Large intestine (tissue), 3 donors: ENCODE measurements at regions not wholly inside any gene's neighbourhood (a gene's known extent, or its start where the extent isn't known, plus 50 kb on each side); places are given as distances from the start of the nearest gene placed in this dataset.

ENCODE experiments used
- DNase-seq, 2 donors: peaks; one replicate each; pipeline versions ENCODE4 v3.0.0 to v3.0.0-alpha.2; 2013
- H3K27ac ChIP-seq: one replicate; pipeline ENCODE4 v1.5.1; 2013; ENCODE audit warnings: low read length
- H3K27me3 ChIP-seq: 2 replicates; pipeline ENCODE4 v1.6.1; 2013; ENCODE audit warnings: low read length; ENCODE audit not compliant: control insufficient read depth, insufficient read depth
- H3K36me3 ChIP-seq: 2 replicates; pipeline ENCODE4 v1.6.1; 2013; ENCODE audit warnings: low read length; ENCODE audit not compliant: control insufficient read depth, insufficient read depth
- H3K4me1 ChIP-seq: one replicate; pipeline ENCODE4 v1.6.1; 2013; ENCODE audit warnings: low read length; ENCODE audit not compliant: control insufficient read depth, insufficient read depth
- H3K4me3 ChIP-seq: one replicate; pipeline ENCODE4 v1.5.1; 2013; ENCODE audit warnings: low read length
- H3K9me3 ChIP-seq: one replicate; pipeline ENCODE4 v1.6.1; 2013; ENCODE audit warnings: mild to moderate bottlenecking, low read depth, low read length, moderate library complexity; ENCODE audit not compliant: control insufficient read depth
- WGBS: methylation state at CpG from one replicate; pipeline ENCODE4 v1.1.5; 2013; ENCODE audit warnings: low lambda C conversion rate; ENCODE audit not compliant: insufficient coverage; 5-methylcytosine and 5-hydroxymethylcytosine counted together

- H3K27me3 ChIP-seq, result no peaks in the 10 kb centered on the region
- no CpG with 5 or more reads among the region's 1 CpG for WGBS
- no peak overlapping the region for H3K4me3 ChIP-seq
- no peaks in the 10 kb centered on the region for H3K9me3 ChIP-seq
- H3K4me1 ChIP-seq, result no peaks in the 10 kb centered on the region
- H3K27ac ChIP-seq, result no peak overlapping the region
- H3K36me3 ChIP-seq, result no peaks in the 10 kb centered on the region
- no peak for DNase-seq
Measured at GRCh38 chr7:19623676-19624075, 85.2 kb downstream of the POLR1F start.

DNA sequence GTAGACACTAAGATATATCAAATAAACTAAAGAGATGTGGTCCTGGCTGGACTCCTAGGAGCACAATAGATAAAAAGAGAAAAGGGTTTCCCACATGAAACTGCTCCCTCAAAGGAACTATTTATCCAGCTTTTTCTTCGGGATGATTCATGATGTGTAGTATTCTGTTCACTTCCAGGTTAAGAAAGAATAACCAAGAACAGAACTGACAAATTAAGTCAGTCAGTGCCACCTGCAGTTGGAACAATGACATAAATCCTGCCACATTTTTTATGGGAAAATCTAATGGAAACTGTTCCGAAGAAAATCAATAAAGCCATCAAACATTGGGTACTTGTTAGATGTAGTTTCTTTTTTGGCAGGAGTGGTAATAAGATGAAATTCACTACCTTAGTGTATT, 87.1 kb downstream of the POLR1F start:
- DNase-seq, result no peak
- WGBS, result 78% methylated on average over 1 of the region's 2 CpGs
- no peaks in the 10 kb centered on the region for H3K9me3 ChIP-seq
- no peak overlapping the region for H3K27ac ChIP-seq
- H3K27me3 ChIP-seq, result no peaks in the 10 kb centered on the region
- H3K36me3 ChIP-seq, result no peaks in the 10 kb centered on the region
- H3K4me3 ChIP-seq, result no peak overlapping the region
- H3K4me1 ChIP-seq, result no peaks in the 10 kb centered on the region

DNA sequence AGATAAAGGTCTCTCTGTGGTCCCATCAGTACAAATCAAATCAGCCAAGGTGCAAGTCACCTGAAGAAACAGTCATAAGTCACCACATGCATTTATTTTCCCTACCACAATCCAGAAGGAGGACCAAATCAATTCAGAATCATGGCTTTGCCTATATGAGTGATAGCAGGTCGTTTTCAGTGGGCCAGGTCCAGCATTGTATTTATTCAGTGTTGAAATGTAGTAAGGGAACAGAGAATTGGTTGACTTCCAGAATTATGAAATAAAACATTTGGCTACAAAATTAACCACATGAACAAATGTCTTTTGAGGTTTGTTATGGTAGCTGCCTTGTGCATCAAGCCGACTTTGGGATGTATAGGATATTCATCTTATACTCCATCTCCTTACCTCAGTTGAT, 88.4 kb downstream of the POLR1F start:
- Histone ChIP-seq H3K9me3 (no peaks in the 10 kb centered on the region), H3K36me3 (no peaks in the 10 kb centered on the region), H3K4me3 (no peak overlapping the region), H3K27ac (no peak overlapping the region), H3K4me1 (no peaks in the 10 kb centered on the region), H3K27me3 (no peaks in the 10 kb centered on the region)
- no CpG with 5 or more reads among the region's 2 CpGs for WGBS
- DNase-seq, result no peak

- WGBS, result no CpG with 5 or more reads among the region's 1 CpG
Measured at GRCh38 chr7:19619122-19619521, 89.7 kb downstream of the POLR1F start.

GRCh38 chr7:19617901-19618300, 90.9 kb downstream of the POLR1F start:
- H3K4me1 ChIP-seq, result no peaks in the 10 kb centered on the region
- 60% methylated on average over 1 of the region's 2 CpGs for WGBS
- H3K36me3 ChIP-seq, result no peaks in the 10 kb centered on the region
- no peaks in the 10 kb centered on the region for H3K27me3 ChIP-seq
- DNase-seq, result no peak
- no peak overlapping the region for H3K4me3 ChIP-seq
- H3K27ac ChIP-seq, result no peak overlapping the region
- H3K9me3 ChIP-seq, result no peaks in the 10 kb centered on the region

More at GRCh38 chr7:19619122-19619521, 89.7 kb downstream of the POLR1F start:
- H3K27me3 ChIP-seq, result no peaks in the 10 kb centered on the region
- no peak for DNase-seq
- H3K4me3 ChIP-seq, result no peak overlapping the region
- H3K9me3 ChIP-seq, result no peaks in the 10 kb centered on the region
- H3K36me3 ChIP-seq, result no peaks in the 10 kb centered on the region
- H3K4me1 ChIP-seq, result no peaks in the 10 kb centered on the region
- no peak overlapping the region for H3K27ac ChIP-seq

DNA sequence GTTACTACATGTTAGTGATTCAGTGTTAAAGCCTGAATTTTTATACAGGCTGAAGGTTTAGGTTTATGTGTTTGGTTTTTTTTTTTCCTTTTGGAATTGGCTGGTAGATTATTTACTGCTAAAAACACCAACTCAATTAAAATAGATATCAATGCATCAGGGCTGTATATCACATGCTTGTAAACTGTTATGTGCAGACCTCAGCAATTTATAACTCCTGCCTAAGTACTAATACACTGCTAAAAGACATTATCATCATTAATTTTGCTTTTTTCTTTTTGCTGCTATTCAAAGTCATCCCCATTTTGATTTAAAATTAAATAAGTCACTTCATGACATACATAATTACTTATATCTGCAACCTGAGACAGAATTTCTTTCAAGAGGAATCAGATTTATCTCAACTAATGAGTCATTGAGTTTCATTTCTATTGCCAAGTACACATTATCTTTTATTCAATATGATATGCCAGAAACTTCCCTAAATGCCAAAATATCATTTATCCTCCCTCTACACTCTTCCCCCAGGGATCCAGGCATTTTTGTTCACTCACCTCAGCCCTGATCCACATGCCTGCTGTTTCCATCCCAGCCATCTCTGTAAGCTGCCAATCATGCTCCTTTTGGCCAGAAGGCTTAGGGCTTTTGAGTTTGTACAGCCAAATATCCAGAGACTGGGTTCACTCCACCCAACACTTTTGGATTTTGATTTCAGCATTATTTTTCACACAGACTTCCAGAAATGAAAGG, 98.5 kb downstream of the POLR1F start:
- H3K4me1 ChIP-seq, result no peaks in the 10 kb centered on the region
- H3K27me3 ChIP-seq, result no peaks in the 10 kb centered on the region
- no peaks in the 10 kb centered on the region for H3K9me3 ChIP-seq
- no peak overlapping the region for H3K27ac ChIP-seq
- DNase-seq, result no peak
- no peak overlapping the region for H3K4me3 ChIP-seq
- H3K36me3 ChIP-seq, result no peaks in the 10 kb centered on the region

DNA sequence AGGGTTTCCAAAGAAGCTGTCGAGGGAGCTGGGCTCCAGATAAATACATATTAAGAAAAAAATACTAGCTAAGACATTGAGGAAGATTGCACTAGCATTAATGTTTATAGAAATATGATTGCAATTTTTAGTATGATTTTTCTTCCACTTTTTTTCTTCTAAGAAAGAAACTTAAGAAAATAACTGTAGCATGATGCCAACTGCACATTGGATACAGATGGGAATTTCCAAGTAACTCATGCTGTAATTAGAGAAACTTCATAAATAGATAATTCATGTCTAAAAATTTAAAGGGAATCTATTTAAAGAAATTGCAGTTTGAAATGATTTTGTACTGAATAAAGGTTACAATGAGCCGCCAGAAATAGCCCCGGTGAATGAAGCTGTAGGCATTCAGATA, 119.4 kb downstream of the POLR1F start:
- no peaks in the 10 kb centered on the region for H3K36me3 ChIP-seq
- WGBS, result 93% methylated on average over 3 of the region's 3 CpGs
- no peaks in the 10 kb centered on the region for H3K4me1 ChIP-seq
- H3K27ac ChIP-seq, result no peak overlapping the region
- H3K9me3 ChIP-seq, result no peaks in the 10 kb centered on the region
- H3K27me3 ChIP-seq, result no peaks in the 10 kb centered on the region
- H3K4me3 ChIP-seq, result no peak overlapping the region
- no peak for DNase-seq

DNA sequence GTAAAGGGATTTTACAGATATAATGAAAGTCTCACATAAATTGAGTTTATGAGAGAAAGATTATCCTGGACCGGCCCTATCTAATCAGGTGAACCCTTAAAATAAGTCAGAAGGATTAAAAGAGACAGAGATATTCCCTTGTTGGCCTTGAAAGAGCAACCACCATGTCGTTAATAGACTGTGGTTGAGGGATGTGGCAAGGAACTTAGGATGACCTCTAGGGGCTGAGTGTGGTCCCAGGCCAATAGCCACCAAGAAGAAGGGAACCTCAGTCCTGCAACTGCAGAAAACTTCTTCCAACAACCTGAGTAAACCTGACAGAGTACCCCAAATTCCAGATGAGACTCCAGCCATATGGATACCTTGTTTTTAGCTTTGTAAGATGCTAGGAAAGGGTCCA, 121.5 kb downstream of the POLR1F start:
- Histone ChIP-seq H3K36me3 (no peaks in the 10 kb centered on the region), H3K4me1 (no peaks in the 10 kb centered on the region), H3K4me3 (no peak overlapping the region), H3K9me3 (no peaks in the 10 kb centered on the region), H3K27ac (no peak overlapping the region), H3K27me3 (no peaks in the 10 kb centered on the region)
- WGBS, result no CpG with 5 or more reads among the region's 2 CpGs
- no peak for DNase-seq

DNA sequence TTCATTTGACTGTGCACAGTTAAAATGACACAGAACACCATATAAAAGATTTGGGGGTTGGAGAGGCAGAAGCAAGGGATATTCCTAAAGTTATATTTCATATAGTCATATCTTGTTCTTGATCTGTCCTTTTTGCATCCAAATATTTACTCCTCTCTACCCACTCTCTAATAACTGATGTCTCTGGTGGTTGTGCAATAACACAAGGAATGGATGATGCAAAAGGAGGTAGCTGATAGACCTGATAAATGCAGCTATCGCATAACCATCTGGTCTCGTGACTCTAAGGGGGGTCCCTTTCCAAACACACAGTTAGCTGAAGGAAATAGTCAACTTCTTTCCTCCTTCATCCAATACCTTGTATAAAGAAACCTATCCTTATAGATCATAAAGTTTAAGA, 123.1 kb downstream of the POLR1F start:
- no peak overlapping the region for H3K4me3 ChIP-seq
- no peak for DNase-seq
- H3K9me3 ChIP-seq, result no peaks in the 10 kb centered on the region
- no peak overlapping the region for H3K27ac ChIP-seq
- H3K4me1 ChIP-seq, result no peaks in the 10 kb centered on the region
- WGBS, result no CpG with 5 or more reads among the region's 2 CpGs
- H3K36me3 ChIP-seq, result no peaks in the 10 kb centered on the region
- no peaks in the 10 kb centered on the region for H3K27me3 ChIP-seq

GRCh38 chr7:19575909-19576557, 132.8 kb downstream of the POLR1F start:
- DNase-seq, result no peak
- no peaks in the 10 kb centered on the region for H3K4me1 ChIP-seq
- H3K36me3 ChIP-seq, result no peaks in the 10 kb centered on the region
- H3K27ac ChIP-seq, result no peak overlapping the region
- 80% methylated on average over 1 of the region's 2 CpGs for WGBS
- no peaks in the 10 kb centered on the region for H3K9me3 ChIP-seq
- no peak overlapping the region for H3K4me3 ChIP-seq
- no peaks in the 10 kb centered on the region for H3K27me3 ChIP-seq

- Histone ChIP-seq H3K27ac (no peak overlapping the region), H3K9me3 (no peaks in the 10 kb centered on the region), H3K4me1 (no peaks in the 10 kb centered on the region), H3K4me3 (no peak overlapping the region), H3K36me3 (no peaks in the 10 kb centered on the region), H3K27me3 (no peaks in the 10 kb centered on the region)
- 89% methylated on average over 3 of the region's 5 CpGs for WGBS
- DNase-seq, result no peak
Measured at GRCh38 chr7:19574131-19574530, 134.7 kb downstream of the POLR1F start.
